ENCODE measurements at regions not wholly inside any gene's neighbourhood (a gene's known extent, or its start where the extent isn't known, plus 50 kb on each side); places are given as distances from the start of the nearest gene placed in this dataset.
"Not testable (repeated sequence)": the region's sequence is repeated elsewhere in the genome, so short reads cannot be mapped to it uniquely, and the experiment has no call there.

- no peak for DNase-seq (ENCODE audit: low read depth in 2 of 2)
Observed at GRCh38 chr3:18546632-18547031, 121.5 kb upstream of the SATB1 start.

GRCh38 chr3:18544146-18544545 lies 119.0 kb upstream of the SATB1 start:
- no peak for DNase-seq (ENCODE audit: low read depth in 2 of 2)

GRCh38 chr3:18538463-18539230 lies 113.5 kb upstream of the SATB1 start:
- no peak for DNase-seq (ENCODE audit: low read depth in 2 of 2)

DNA sequence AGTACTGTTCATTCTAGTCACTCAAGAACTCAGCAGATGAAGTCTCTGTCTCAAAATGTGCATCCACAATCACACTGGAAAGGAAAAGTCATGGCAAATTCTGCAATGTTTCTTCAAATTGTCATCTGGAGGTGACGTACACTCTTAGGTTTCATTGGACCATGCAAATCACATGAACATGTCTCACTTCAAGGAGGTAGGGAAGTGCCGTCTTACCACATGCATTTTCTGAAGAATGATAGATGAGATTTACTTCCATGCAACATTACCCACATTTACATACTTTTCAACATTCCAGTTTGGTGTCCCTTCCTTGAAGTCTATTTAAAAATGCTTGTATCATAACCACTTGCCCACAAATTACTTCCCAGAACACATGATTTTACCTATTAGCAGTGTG lies 107.9 kb upstream of the SATB1 start:
- no peak for DNase-seq (ENCODE audit: low read depth in 2 of 2)

GRCh38 chr3:18531662-18532061 lies 106.5 kb upstream of the SATB1 start:
- DNase-seq (ENCODE audit: low read depth in 2 of 2): no peak

GRCh38 chr3:18529631-18530030 lies 104.5 kb upstream of the SATB1 start:
- DNase-seq (ENCODE audit: low read depth in 2 of 2): no peak

- DNase-seq (ENCODE audit: low read depth in 2 of 2): no peak
Observed at GRCh38 chr3:18527691-18528090, 102.6 kb upstream of the SATB1 start.

- DNase-seq (ENCODE audit: low read depth in 2 of 2): no peak
Observed at GRCh38 chr3:18526667-18527066, 101.5 kb upstream of the SATB1 start.

DNA sequence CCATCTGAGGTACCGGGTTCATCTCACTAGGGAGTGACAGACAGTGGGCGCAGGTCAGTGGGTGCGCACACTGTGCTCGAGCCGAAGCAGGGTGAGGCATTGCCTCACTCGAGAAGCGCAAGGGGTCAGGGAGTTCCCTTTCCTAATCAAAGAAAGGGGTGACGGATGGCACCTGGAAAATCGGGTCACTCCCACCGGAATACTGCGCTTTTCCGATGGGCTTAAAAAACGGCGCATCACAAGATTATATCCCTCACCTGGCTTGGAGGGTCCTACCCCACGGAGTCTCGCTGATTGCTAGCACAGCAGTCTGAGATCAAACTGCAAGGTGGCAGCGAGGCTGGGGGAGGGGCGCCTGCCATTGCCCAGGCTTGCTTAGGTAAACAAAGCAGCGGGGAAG lies 91.0 kb upstream of the SATB1 start:
- DNase-seq (ENCODE audit: low read depth in 2 of 2): not testable (repeated sequence)

- DNase-seq (ENCODE audit: low read depth in 2 of 2): no peak
Observed at GRCh38 chr3:18513091-18513490, 88.0 kb upstream of the SATB1 start.

- no peak for DNase-seq (ENCODE audit: low read depth in 2 of 2)
Observed at GRCh38 chr3:18512007-18512406, 86.9 kb upstream of the SATB1 start.

GRCh38 chr3:18510947-18511346 lies 85.8 kb upstream of the SATB1 start:
- no peak for DNase-seq (ENCODE audit: low read depth in 2 of 2)

DNA sequence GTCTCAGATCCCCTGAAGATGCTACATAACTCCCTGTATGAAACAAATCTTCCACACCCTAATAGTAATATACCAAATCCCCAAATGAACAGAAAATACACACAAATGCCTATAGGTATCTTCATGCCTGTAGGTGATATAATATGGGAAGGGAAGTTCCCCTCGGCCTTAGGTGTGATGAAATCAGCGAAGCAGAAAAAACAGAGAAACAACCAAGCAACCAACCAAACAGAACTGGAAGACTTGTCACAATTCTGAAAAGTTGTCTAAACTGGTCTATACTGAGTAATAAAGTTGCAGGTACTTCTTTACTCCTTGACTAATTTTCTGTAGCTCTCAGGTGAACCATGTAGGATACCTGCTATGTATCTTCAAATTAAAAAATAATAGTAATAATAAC lies 82.2 kb upstream of the SATB1 start:
- DNase-seq (ENCODE audit: low read depth in 2 of 2): no peak

DNA sequence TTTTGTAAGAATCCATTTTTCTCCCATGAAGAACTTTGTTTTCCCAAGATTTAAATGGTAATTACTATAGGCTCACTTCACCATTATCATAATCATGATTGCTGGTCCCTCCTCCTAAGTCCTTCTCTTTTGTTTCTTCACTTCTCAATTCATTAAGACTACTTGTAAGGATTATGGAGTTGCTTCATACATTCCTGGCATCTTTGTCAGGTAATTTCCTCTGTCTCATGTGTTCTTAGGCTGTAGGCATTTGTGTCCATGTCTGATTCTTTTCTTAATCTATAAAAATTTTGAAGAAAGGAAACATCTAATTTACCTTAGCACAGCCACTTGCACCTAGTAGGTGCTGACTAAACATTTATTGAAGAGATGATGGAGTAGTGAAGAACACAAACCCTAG lies 79.9 kb upstream of the SATB1 start:
- DNase-seq (ENCODE audit: low read depth in 2 of 2): no peak

DNA sequence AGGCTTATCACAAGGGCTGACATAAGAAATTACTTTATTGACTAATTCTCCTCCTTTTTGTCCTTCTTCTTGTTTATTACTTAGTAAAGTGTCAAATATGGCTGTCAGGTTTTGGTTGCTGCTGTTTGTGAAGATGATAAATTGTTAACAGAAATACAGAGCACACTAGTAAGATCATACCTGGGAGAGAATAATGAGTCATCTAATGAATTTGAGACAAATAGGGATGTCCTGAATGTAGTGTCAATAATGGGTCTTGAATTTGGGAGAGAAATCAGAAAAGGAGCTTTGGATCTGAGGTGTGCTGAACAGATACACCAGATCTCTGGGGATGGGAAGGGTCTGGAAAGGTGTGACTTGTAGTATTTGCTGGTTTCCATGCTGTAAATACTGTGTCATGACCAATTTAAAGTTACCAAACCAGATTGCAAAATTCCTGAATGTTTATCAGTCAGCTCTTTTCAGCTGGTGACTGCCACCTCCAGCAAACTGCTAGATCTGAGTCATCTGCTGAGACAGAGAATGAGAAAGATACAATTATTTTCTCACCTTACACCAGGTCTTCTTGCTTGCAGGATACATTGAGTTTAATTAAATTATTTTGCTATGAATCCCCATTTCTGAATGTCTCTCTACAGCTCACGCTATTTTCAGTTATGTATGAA lies 76.7 kb upstream of the SATB1 start:
- no peak for DNase-seq (ENCODE audit: low read depth in 2 of 2)

- DNase-seq (ENCODE audit: low read depth in 2 of 2): no peak
Observed at GRCh38 chr3:18500322-18500721, 75.2 kb upstream of the SATB1 start.

DNA sequence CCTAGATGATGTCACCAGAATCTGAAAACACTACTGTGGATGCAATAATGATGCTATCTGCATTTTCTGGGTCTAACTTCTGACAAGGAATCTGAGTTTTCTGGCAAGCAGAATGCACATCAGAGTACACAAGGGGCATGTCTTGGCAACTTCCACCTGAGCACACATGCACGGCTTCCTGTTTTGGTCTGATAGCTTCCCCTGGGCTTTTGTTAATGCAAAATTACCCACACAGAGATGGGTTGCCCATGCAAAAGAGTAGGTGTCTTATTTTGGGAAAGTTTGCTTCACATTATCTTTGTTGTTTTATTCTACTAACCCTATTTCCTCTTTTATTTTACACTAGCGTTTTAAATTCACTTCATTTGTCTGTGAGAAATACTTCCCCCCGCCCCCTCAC lies 74.2 kb upstream of the SATB1 start:
- DNase-seq (ENCODE audit: low read depth in 2 of 2): peak in 1 of 2 donors; percentile 1

DNA sequence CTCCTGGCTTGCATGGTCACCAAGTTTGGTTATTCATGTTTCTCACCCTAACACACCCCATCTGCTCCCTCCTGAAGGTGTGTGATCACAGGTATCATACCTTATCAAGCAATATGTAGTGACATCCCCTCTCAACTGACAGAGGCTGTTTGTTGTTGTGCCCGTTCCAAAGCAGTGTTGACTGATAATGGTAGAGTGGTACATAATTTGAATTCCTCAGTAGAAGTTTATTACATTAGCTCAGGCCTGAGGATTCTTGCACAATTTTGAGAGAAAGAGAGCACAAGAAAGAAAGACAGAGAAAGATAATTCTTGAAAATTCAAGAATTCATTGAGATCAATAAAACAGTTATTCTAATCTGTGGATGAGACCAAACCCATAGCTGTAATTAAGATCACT lies 69.1 kb upstream of the SATB1 start:
- no peak for DNase-seq (ENCODE audit: low read depth in 2 of 2)

- DNase-seq (ENCODE audit: low read depth in 2 of 2): no peak
Observed at GRCh38 chr3:18489939-18490338, 64.8 kb upstream of the SATB1 start.

GRCh38 chr3:18483226-18483625 lies 58.1 kb upstream of the SATB1 start:
- no peak for DNase-seq (ENCODE audit: low read depth in 2 of 2)

DNA sequence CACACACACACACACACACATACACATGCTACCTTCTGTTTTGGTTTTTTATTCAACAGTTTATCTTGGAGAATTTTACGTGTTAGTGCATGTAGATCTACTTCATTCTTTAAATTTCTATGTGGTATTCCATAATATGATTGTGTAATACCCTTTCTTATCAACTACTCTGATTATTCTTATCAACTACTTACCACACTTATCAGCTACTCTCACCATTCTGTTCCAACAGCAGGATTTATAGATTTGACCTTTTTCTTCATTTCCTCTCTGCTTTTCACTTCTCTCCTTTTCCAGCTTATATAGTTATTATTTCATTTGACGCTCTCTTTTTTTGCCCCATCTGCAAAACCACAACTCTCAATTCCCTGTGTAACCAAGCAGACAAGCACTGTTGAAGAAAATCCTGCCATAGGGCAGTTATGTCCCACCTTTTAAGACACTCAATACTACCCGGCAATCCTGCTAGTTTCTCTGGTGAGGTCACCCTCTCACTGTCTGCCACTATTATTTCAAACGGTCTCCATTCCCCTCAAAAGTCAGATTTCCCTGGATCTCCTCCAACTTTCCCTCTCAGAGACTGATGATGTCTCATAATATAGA lies 56.9 kb upstream of the SATB1 start:
- DNase-seq (ENCODE audit: low read depth in 2 of 2): no peak

GRCh38 chr3:18477620-18478019 lies 52.5 kb upstream of the SATB1 start:
- DNase-seq (ENCODE audit: low read depth in 2 of 2): no peak
